Calu3 (cell line): ENCODE measurements at regions not wholly inside any gene's neighbourhood (a gene's known extent, or its start where the extent isn't known, plus 50 kb on each side); places are given as distances from the start of the nearest gene placed in this dataset.

Experiments
- BruUV-seq: library from RNA; stranded (reverse); fragments of 400-500 nt; replicated peaks from 2 replicates; lab custom pipeline; 2021; lab: Mats Ljungman, UMichigan
- CTCF ChIA-PET: fragments of 300-600 bp; sonication (Branson Sonifier 250); formaldehyde crosslinking; loops from one replicate; lab custom pipeline; 2022; ENCODE audit warnings: antibody characterized with exemption; lab: Charles Lee
- DNase-seq: peaks from one replicate; pipeline ENCODE4 v3.0.0; 2022
- H3K27ac Mint-ChIP-seq: one replicate; pipeline ENCODE4 v1.8.0; 2022; ENCODE audit warnings: mixed read lengths; ENCODE audit not compliant: unreplicated experiment
- H3K27me3 Mint-ChIP-seq: one replicate; pipeline ENCODE4 v1.8.0; 2022; ENCODE audit warnings: mixed read lengths; ENCODE audit not compliant: unreplicated experiment
- H3K36me3 Mint-ChIP-seq: one replicate; pipeline ENCODE4 v1.8.0; 2022; ENCODE audit warnings: mild to moderate bottlenecking, moderate library complexity, mixed read lengths; ENCODE audit not compliant: insufficient read depth, unreplicated experiment
- H3K4me1 Mint-ChIP-seq: one replicate; pipeline ENCODE4 v1.8.0; 2022; ENCODE audit warnings: mild to moderate bottlenecking, low read depth, mixed read lengths; ENCODE audit not compliant: unreplicated experiment
- H3K4me3 Mint-ChIP-seq: one replicate; pipeline ENCODE4 v1.8.0; 2022; ENCODE audit warnings: mild to moderate bottlenecking, low read depth, moderate library complexity, mixed read lengths; ENCODE audit not compliant: unreplicated experiment
- H3K9me3 Mint-ChIP-seq: one replicate; pipeline ENCODE4 v1.8.0; 2022; ENCODE audit warnings: low read depth, mixed read lengths; ENCODE audit not compliant: unreplicated experiment
- intact Hi-C: fragments of 100-400 bp; cut with micrococcal nuclease; formaldehyde crosslinking; loops from one replicate; pipeline ENCODE4 v1.10.0; 2022; ENCODE audit not compliant: unreplicated experiment
- TF ChIP-seq, protein P1 (sequence below): fragments of 200-600 bp; IDR thresholded peaks from one replicate; pipeline ENCODE4 v1.8.0; 2022; ENCODE audit warnings: antibody characterized with exemption; ENCODE audit not compliant: unreplicated experiment

DNA sequence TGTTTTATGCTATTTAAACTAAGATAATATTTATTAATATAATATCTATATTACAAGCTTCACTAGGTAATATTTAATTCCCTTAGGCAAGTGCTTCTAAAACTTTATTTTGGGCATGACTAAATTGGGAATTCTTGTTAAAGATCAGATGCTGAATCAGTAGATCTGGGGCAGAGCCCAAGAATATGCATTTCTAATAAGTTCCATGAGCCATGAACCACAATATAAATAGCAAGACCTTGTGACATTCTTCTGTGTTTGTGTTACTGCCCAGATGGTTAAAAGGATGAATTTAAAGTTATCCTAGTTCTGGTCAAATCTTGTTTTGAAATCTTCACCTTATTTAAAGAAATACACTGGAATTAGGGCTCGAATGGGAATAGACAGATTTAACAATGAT lies 258.4 kb upstream of the CACNA2D1 start:
- CTCF ChIA-PET = no interaction called here
- H3K4me3 Mint-ChIP-seq = no peak overlapping the region

DNA sequence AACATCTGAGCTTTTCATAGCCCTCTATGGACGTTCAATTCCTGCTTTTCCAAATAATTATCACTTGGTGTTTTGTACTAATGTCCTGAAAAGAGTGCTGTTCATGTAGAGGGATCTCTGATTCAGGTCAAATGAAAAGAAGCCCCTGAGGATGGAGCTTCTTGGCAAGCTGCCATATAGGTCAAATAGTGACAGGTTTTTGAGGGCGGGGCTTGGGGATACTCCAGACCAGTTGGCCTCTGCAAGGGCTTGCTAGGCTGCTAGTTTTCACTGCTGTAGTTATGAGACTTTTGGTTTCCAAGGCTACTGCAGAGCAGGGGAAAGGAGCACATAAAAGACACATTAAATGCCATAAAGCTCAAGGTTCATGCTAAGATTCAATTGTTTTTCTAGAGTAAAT lies 257.2 kb upstream of the CACNA2D1 start:
- Mint-ChIP-seq H3K9me3 (peaks cover 4% of the 10 kb centered on the region), H3K4me3 (no peak overlapping the region), H3K27me3 (no peaks in the 10 kb centered on the region), H3K27ac (no peak overlapping the region), H3K36me3 (peaks cover 6% of the 10 kb centered on the region), H3K4me1 (peaks cover 22% of the 10 kb centered on the region)
- DNase-seq = no peak
- CTCF ChIA-PET = no interaction called here
- TF ChIP-seq, protein P1, sequence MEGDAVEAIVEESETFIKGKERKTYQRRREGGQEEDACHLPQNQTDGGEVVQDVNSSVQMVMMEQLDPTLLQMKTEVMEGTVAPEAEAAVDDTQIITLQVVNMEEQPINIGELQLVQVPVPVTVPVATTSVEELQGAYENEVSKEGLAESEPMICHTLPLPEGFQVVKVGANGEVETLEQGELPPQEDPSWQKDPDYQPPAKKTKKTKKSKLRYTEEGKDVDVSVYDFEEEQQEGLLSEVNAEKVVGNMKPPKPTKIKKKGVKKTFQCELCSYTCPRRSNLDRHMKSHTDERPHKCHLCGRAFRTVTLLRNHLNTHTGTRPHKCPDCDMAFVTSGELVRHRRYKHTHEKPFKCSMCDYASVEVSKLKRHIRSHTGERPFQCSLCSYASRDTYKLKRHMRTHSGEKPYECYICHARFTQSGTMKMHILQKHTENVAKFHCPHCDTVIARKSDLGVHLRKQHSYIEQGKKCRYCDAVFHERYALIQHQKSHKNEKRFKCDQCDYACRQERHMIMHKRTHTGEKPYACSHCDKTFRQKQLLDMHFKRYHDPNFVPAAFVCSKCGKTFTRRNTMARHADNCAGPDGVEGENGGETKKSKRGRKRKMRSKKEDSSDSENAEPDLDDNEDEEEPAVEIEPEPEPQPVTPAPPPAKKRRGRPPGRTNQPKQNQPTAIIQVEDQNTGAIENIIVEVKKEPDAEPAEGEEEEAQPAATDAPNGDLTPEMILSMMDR = no peak
- BruUV-seq = no TSS peak
- intact Hi-C loops = no loop called here

More for the DNA sequence above, 258.4 kb upstream of the CACNA2D1 start:
- Mint-ChIP-seq H3K36me3 (peaks cover 6% of the 10 kb centered on the region), H3K9me3 (peaks cover 1% of the 10 kb centered on the region), H3K4me1 (peaks cover 19% of the 10 kb centered on the region), H3K27me3 (no peaks in the 10 kb centered on the region), H3K27ac (no peak overlapping the region)
- intact Hi-C loops = no loop called here
- BruUV-seq = no TSS peak
- TF ChIP-seq, protein P1 = no peak
- DNase-seq = no peak

DNA sequence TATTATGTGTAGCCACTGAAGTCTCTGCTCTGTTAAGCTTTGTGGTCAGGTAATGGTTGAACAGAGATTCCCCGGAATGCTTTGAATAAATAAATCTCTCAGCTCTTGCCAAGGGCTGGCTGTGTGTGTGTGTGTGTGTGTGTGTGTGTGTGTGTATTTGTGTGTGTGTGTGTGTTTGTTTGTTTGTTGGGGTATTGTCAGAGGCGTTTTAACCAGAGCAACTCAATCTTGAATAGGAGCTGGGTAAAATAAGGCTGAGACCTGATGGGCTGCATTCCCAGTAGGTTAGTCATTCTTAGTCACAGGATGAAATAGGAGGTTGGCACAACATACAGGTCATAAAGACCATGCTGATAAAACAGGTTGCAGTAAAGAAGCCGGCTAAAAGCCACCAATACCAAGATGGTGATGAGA lies 256.2 kb upstream of the CACNA2D1 start:
- BruUV-seq = no TSS peak
- CTCF ChIA-PET = interaction anchor here (0.6 to 0.8 kb wide), 2 partner anchors 11 to 167 kb away, joined by 3 to 4 read pairs; no protein-coding TSS in a partner anchor
- H3K27ac Mint-ChIP-seq = peak overlapping the region; percentile 64
- H3K27me3 Mint-ChIP-seq = no peaks in the 10 kb centered on the region
- intact Hi-C loops = no loop called here
- H3K9me3 Mint-ChIP-seq = peaks cover 4% of the 10 kb centered on the region
- peak; percentile 70 for DNase-seq
- TF ChIP-seq, protein P1 = no peak
- H3K36me3 Mint-ChIP-seq = peaks cover 6% of the 10 kb centered on the region
- peaks cover 22% of the 10 kb centered on the region for H3K4me1 Mint-ChIP-seq
- H3K4me3 Mint-ChIP-seq = no peak overlapping the region

DNA sequence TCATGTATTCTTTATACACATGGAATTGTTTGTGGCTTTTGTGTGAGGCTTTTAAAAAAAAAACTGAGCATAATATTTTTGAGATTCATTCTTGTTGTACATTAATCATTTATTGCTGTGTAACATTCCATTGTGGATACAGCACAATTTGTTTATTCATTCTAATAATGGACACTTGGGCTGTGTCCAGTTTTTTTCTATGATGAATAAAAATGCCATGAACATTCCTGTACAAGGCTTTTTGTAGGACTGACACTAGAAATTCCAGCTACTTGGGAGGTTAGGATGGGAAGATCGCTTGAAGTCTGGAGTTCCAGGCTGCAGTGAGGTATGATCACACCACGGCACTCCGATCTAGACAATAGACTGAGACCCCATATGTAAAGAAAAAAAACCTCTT lies 254.3 kb upstream of the CACNA2D1 start:
- H3K4me3 Mint-ChIP-seq = no peak overlapping the region
- H3K27me3 Mint-ChIP-seq = no peaks in the 10 kb centered on the region
- peaks cover 4% of the 10 kb centered on the region for H3K9me3 Mint-ChIP-seq
- BruUV-seq = no TSS peak
- DNase-seq = no peak
- TF ChIP-seq, protein P1 = no peak
- intact Hi-C loops = no loop called here
- CTCF ChIA-PET = no interaction called here
- no peak overlapping the region for H3K27ac Mint-ChIP-seq
- H3K36me3 Mint-ChIP-seq = peaks cover 6% of the 10 kb centered on the region
- H3K4me1 Mint-ChIP-seq = peaks cover 22% of the 10 kb centered on the region
